DND-41 (cell line): ENCODE measurements at regions not wholly inside any gene's neighbourhood (a gene's known extent, or its start where the extent isn't known, plus 50 kb on each side); places are given as distances from the start of the nearest gene placed in this dataset.

Source experiments
- CTCF ChIP-seq: IDR thresholded peaks from 2 replicates; pipeline ENCODE4 v1.5.1; 2012; ENCODE audit warnings: borderline replicate concordance, low read length, moderate library complexity, mild to moderate bottlenecking; ENCODE audit not compliant: poor library complexity, severe bottlenecking; ENCODE audit errors: extremely low read depth
- EZH2 ChIP-seq: IDR thresholded peaks from 3 replicates; pipeline ENCODE4 v1.6.1; 2012; ENCODE audit warnings: borderline replicate concordance, low read depth, mild to moderate bottlenecking, moderate library complexity, low read length, inconsistent platforms; ENCODE audit not compliant: severe bottlenecking

DNA sequence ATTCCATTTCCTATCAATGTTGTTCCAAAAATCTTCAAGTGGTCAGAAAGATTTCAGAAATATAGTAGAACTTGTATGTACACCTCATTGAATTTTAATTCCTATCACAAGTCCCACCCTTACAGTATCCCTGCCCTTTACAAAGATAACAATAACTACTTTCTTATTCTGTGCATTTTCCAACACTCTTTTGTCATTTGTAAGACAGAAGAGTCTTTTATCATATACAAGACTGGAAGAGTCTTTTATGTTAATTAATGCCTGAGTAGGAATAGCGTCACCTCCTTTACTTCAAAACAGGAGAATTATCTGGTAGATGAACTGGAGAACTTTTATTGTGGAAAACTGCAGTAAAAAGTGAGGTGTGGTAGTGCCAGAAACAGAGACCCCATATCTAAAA is 193.9 kb upstream of the SEMA3C start:
- TF ChIP-seq CTCF = no peak
- no peak for TF ChIP-seq EZH2
